ENCODE measurements at regions not wholly inside any gene's neighbourhood (a gene's known extent, or its start where the extent isn't known, plus 50 kb on each side); places are given as distances from the start of the nearest gene placed in this dataset.

DNA sequence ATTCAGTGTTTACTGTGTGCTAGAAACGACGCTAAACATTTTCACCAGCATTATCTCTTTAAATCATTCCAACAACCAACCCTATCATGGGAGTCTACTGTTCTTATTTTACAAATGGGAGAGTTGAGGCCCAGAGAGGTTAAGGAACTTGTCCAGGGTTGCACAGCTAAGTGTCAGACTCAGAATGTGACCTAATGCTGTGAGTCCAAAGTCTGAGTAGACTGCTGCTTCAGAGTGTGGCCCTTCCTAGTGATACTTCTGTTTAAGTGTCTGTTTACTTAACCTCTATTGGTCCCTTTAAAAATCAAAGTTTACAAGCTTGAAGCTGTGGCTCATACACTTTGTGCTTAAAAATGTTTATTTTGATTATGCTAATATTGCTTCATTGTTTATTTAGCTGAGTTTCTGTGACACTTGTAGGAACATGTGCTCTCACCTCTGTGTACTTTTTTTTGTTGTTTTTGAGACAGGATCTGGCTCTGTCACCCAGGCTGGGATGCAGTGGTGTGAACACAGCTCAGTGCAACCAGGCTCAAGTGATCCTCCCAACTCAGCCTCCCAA lies 84.4 kb upstream of the SYPL1 start:
- no peak for DNase-seq (ENCODE audit: low read depth)

DNA sequence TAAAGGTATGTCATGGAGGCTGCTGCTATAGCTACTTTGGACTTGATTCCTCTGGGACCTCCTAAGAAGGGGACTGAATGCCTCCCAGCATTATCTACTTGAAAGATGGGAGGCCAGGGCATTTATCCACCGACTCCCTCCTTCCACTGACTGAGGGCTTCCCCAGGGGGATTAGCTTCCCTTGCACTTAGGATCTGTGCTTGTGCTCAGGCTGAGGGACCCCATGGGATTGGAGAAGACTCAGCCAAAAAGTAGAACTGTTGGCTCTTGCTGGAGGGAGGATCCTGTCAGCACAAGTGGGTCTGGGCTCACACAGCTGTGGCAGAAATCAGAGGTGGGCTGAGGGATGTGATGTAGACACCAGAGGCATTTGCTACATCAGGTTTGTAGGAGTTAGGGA lies 81.5 kb upstream of the SYPL1 start:
- DNase-seq (ENCODE audit: low read depth): no peak

DNA sequence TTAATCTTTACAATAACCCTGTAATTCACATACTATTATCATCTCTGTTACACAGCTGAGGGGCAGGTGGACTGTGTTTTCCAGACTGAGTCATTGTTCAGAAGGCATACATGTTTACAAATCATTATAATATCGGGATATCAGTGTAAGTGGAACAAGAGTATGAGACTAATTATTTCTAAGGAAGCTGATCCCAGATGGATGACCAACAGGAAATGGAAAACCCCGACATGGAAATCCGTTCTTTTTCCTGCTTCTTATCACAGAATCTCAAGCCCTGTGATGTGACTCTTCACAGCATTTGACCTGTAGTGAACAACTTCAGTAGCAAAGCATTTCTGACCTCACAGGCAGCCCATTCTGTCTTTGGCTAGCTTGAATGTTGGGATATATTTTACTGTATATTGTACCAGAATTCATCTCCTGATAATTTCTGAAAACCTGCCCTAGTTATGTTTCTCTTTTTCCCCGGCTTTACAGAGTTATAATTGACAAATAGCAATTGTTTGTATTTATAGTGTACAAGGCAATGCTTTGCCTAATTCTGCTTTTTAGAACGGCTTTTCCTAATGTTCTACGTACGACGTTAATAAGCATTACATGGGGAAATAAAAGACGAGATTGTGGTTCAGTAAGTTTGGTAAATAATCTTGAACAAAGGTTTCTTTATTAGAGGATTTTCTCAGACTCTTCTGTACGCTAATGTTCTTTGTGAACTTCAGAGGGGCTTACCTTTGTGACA lies 78.6 kb upstream of the SYPL1 start:
- DNase-seq (ENCODE audit: low read depth): no peak

DNA sequence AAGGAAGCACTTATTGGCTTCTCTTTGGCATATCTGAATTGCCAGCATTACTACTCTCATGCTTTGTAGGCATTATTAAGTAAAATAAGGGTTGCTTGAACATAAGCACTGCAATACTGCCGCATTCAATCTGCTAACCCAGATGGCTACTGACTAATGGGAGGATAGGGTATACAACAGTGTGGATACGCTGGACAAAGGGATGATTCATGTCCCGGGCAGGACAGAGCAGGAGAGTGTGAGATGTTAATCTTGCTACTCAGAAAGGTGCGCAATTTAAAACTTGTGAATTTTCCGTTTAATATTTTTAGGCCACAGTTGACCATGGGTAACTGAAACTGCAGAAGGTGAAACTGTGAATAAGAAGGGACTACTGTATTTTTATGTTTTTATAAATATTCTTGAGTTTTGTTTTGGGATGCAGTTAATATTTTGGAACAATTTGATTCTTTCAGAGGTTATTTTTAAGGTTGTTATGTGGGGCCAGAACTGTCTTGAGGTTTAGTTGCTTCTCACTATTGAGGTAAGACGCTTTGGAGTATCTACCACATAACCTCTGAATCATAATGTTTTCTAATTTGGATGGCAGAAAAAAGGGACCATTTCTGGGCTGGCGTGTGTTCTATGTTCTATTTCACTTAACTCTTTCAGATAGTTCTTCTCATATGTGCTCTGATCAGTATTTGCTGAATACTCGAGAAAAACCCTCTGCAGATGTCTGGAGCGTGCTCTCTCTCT lies 75.7 kb upstream of the SYPL1 start:
- no peak for DNase-seq (ENCODE audit: low read depth)

DNA sequence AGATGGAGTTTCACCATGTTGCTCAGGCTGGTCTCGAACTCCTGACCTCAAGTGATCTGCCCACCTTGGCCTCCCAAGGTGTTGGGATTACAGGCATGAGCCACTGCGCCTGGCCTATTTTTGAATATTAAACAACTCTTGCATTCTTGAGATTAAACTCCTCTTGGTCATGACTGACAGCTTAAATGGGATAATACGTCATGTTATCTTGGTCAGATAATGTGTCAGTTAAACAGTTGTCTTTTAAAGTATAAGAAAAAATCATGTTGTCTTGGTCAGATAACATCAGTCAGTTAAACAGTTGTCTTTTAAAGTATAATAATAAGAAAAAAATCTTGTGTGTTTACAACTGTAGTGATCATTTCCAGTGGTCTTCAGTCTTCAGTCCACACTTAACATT lies 73.6 kb upstream of the SYPL1 start:
- DNase-seq (ENCODE audit: low read depth): no peak

DNA sequence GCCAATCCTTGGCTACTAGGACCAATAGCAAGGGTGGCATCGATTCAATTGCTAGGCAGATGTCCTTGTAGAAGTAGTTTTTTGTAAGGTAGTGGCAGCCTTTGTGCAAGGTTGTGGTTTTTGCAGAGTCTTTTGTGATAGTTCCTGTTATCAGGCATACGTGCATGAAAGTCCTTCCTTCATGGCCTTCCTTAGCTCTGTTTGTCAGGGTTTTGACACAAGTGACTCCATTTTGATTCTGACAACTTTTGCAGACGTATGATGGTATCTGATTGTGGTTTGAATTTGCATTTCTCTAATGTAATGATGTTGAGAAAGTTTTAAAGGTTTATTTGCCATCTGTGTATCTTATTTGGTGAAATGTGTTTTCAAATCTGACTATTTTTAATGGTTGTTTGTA lies 71.8 kb upstream of the SYPL1 start:
- no peak for DNase-seq (ENCODE audit: low read depth)

DNA sequence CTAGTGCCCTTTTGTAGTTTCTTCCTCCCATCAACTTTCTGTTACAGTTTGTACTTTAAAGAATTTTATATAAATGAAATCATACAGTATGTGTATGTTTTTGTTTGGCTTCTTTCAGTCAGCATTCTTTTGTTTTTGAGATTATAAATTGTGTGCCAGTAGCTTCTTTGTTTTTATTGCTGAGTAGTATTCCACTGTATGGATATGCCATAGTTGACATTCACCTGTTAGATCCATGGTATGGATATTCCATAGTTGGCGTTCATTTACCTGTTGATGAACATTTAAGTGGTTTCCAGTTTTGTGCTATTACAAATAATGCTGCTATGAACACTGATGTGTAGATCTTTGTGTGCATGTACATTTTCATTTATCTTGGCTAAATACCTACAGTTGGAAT lies 70.8 kb upstream of the SYPL1 start:
- DNase-seq (ENCODE audit: low read depth): no peak

DNA sequence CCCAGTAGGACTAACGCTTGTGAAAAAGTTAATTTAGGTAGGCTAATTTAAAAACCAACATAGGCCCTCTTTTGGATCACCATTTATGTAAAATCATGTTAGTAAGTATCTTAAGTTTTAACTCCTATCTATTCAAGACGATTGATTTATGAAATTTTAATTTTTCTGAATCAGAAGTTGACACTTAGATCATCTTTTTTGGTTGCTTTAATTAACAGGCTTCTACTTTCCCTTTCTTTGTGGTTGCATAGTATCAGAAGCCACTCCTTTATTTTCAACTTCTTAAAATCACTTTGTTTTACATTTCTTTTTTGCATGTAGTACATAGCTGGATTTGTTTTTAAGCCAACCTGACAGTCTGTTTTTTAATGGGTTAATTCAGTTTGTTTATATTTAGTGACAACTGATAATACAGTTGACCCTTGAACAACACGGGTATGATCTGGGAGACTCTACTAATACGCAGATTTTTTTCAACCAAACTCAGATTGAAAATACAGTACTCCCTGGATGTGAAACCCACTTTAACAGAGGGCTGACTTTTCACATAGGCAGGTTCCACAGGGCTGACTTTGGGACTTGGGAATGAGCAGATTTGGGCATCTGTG lies 69.7 kb upstream of the SYPL1 start:
- no peak for DNase-seq (ENCODE audit: low read depth)

DNA sequence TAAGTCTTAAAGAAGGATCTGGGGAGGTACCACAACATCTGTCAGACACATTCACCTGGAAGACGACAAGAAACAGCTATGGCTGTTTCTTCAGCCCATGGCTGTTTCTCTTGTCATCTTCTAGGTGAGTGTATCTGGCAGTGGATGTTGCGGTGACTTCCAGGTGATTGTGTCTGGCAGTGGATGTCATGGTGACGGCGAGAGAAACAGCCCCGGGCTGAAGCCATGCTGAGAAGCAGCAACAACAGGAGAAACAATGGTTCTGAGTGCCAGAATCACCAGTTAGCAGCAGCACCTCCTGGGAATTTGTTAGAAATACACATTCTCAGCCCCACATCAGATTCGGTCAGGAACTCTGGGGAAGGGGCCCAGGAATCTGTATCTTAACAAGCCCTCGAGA lies 68.6 kb upstream of the SYPL1 start:
- no peak for DNase-seq (ENCODE audit: low read depth)

DNA sequence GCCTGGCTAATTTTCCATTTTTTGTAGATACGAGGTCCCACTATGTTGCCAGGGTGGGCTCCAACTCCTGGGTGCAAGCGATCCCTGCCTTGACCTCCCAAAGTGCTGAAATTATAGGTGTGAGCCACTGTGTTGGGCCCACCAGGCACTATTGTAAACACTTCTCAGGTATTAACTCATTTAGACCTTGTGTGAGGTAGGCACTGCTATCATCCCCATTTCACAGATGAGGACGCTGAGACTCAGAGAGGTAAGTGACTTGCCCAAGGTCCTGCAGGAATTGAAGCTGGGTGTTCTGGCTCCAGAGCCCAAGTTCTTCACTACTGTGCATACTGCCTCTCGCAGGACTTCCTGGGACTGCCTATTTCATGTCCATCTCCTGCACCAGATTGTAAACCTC lies 67.1 kb upstream of the SYPL1 start:
- no peak for DNase-seq (ENCODE audit: low read depth)

DNA sequence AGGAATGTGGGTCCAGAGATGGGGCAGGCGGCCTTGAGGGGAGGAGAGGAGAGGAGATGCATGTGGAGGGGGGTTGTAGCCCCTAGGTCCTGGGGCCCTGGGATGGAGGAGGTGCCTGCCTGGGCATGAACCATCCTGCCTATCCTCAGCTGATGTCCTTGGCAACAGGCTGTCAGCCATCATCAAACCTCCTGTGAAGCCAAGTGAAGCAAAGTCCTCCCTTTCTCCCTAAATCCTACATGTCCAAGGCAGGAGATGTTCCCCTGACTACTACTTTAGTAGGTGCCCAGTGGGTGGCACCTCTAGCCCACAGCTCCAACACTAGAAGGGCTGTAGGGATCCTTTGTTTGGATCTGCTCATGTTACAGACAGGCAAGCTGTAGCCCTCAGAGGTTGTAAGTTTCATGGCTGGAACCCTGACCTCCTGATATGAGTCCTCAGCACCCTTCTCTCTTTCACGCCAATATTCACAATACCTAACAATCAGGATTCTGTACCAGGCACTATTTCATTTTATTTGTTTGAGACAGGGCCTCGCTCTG lies 66.6 kb upstream of the SYPL1 start:
- DNase-seq (ENCODE audit: low read depth): peak; percentile 52

DNA sequence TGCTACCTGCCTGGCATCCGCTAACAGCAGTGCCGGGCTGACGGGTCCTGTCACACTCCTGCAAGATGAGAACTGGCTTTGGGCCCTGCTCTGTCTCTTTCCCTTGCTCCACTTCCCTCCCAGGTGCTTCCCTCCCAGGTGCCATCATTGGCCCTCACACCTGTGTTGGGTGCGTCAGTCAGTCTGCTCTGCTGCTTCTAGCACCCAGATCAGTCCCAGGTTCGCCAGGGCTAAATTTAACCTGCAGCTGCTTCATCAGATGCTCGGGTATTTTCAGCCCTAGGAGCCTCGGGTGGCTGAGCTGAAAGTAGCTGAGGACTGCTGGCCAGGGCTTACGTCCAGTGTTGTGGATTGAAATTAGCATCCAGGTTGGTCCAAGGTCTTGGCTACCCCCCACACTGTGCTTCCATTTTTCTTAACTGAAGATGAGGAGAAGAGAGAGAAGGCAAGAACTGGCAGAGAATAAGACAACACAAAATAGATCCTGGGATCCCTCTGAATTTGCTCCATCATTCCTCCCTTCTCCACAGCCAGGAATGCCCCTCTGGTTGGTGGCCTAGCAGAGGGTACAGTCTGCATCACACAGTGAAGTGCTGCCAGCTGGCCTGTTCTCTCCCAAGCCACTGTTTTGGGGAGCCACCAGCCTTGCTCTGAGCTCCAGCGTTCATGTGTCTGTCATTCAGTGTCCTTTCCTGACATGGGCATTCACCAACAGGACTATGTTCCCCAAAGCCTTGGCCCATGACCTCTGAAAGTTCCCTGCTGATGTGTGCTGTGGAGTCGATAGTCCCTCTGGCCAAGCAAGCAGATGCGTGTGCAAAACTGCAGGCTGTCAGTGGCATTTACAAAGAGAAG lies 65.9 kb upstream of the SYPL1 start:
- no peak for DNase-seq (ENCODE audit: low read depth)

DNA sequence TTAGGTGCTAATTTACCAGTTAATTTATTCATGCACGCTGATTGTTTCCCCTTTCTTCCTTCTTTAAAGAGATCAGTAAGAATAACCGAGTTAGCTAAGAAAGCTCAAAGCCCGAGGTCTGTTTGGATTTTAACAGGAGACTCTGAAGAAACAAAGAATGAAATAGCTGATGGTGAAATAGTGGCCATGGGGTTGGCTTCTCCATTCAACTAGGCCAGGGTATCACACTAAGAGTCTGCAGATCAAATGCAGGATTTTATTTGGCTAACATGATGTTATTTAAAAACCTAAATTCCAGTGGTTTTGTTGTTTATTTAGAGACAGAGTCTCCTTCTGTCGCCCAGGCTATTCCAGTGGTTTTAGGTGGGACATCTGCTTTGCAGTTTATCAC lies 65.2 kb upstream of the SYPL1 start:
- DNase-seq (ENCODE audit: low read depth): no peak

DNA sequence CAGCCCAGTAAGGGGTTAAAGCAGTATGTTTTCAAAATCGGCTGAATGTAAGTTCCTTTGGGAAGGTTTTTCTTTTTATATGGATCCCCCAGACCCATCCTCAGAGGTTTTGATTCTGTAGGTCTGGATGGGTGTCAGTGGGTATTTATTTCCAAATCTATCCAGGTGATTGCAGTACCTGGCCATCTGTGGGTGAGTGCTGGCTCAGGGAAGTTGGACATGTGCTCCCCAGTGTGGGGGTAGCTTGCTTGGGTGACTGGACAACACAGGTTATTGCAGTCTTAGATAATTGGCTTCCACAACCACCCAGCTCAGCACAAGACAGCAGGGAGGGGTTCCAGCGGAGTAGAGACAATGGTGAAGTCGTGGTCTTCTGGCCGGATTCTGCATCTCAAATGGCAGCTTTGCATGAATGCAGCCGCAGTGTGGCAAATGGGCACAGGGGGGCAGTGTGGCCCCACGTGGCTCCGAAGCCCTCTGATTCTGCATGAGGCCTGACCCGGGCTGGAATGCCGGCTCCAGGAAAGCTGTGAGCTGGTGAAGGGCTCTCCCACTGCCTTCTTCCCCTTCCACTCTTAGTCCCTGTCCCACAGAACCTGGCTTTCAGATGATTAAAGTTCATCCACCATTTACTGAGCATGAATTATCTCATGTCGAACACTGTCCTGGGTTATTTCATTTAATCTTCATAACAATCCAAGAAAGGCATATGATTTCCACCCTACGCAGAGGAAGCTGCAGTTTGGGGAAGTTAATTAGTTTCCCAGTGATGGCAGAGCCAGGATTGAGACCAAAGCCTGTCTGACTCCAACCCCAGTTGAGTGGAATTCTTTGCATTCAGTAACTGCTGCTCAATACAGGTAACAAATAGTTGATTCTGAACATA lies 64.5 kb upstream of the SYPL1 start:
- peak; percentile 50 for DNase-seq (ENCODE audit: low read depth)

DNA sequence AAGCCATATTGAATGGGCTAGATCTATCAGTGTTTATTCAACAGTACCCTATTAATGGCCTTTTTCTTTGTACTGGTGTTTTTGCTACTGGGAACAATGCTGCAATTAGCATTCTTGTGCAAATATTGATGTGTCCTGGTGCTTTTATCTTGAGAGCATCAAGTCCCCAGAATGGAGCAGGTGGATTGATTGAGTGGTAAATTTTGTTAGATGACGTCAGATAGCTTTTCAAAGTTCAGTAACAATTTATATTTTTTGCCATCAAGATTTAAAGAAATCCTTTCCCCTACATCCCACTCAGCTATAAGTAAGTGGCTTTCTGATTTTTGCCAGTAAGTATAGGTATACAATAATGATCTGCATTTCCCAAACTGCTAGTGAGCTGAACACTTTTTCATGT lies 63.4 kb upstream of the SYPL1 start:
- no peak for DNase-seq (ENCODE audit: low read depth)

DNA sequence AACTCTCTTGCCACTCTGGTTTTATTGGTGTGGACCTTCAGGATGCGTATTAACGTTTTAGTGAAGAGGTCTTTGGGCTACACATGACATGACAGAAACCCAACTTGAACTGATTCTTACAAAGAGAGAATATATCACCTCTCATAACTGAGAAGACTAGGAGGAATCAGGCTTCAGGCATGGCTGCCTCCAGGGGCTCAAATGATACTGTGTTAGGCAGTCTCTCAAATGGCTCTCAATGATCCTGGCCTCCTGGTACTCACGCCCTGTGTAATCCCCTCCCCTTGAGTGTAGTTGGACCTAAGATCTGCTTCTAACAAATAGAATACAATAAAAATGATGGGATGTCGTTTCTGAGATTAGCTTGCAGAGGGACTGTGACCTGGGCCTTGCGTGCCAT lies 58.5 kb upstream of the SYPL1 start:
- DNase-seq (ENCODE audit: low read depth): no peak

DNA sequence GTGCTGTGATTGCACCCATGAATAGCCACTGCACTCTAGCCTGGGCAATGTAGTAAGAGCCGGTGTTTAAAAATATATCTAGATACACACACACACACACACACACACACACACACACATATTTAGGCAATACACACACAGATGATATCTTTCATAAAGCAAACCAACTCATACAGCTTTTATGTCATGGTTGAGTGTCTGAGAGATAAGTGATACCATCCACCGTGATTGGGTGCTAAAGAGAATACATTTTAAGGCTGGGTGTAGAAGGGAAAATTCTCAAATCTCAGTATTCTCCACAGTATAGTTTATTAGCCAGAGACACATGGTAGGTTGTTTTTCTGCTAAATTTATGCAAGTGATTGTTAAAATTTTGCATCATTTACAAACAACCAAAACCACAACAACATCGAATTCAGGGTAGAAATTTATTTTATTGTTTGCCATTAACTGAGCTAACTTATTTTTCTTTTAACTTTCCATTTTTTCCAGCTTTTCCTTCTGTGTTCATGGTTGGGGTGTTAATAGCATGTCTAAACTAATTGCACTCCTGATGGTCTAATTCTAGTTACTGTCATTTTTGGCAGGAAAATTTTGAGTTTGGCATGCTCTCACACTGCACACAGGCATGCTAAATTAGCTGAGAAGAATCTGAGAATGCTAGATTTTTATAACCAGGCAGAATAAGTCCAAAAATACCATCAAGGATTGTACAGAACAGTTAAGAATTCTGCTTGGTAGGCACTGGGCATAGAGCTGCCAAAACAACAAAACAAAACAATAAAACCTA lies 57.9 kb upstream of the SYPL1 start:
- no peak for DNase-seq (ENCODE audit: low read depth)

DNA sequence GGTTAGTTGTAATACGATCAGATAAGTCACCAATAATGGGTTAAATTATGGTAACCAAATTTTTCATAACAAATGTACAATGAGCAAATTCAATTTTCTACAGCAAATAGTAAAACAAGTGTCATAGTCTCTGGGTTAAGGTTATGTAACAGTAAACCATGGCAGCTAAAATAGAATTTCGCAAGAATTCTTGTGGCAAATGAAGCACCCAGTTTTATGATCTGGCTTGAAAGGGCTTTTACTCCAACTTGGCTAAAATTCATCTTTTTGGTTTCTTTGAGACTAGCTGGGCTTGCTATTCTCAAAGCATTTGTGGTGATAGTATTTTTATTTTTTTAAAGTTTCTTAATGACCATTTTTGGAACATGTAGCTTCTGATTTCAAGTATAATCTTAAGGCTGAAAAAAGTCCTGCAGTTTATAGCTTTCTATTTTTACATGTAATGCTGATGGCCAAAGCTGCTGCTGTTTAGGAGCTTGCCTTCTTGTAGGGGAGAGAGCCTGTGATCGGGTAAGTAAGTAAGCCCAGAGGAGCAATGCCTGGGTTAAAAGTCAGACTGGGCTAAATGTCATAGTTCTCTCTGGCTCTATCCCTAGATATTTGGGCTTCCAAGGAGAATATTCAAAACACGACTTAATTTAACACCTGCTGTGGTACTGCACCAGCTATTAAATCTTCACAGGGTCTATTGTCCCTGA lies 55.5 kb upstream of the SYPL1 start:
- peak; percentile 86 for DNase-seq (ENCODE audit: low read depth)

DNA sequence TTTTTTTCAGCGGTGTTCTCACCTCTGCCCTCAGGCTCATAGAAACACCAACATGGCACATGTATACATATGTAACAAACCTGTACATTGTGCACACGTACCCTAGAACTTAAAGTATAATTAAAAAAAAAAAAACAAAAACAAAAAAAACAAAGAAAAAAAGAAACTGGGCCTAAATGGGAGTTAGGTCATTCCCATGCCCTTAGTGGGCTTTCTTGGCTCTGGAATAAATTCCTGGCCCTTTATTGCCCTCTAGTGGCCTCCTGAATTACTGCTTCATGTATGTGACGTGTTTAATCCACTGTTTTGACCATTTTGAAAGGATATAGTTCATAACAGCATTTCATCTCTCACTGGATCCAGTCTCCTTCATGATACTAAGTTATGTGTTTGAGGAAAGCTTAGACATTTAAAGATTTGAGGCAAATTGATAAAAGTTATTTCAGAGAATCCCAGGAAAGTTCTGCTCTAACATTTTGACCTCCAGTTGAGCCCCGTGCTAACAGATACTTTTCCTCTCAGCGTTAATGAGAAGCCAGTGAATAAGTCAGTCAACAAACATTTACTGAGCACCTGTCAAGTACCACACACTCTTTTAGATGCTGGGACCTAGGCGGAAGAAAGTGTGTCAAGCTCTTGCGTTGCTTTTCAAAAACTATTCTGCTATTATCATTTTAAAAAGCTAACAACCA lies 54.7 kb upstream of the SYPL1 start:
- peak; percentile 70 for DNase-seq (ENCODE audit: low read depth)

Measured in stromal cell of bone marrow (primary cell).